ENCODE measurements at regions not wholly inside any gene's neighbourhood (a gene's known extent, or its start where the extent isn't known, plus 50 kb on each side); places are given as distances from the start of the nearest gene placed in this dataset.

GRCh38 chr2:201961401-201961800 lies 72.3 kb upstream of the FZD7 start:
- no peaks in the 10 kb centered on the region for H3K27me3 ChIP-seq (ENCODE audit: control insufficient read depth, insufficient read depth, low read length)
- TF ChIP-seq CTCF (IDR thresholded peaks at IDR 0.05; ENCODE audit: low read depth, low read length): no peak
- H3K4me3 ChIP-seq (ENCODE audit: low read depth, low read length): no peak overlapping the region
- H3K9me3 ChIP-seq (ENCODE audit: control insufficient read depth, insufficient read depth, low read length): no peaks in the 10 kb centered on the region
- no peak for DNase-seq (ENCODE audit: low read depth, low spot score)
- CTCF ChIA-PET: interaction anchor here (1.0 kb wide), 1 partner anchor 217 kb away, joined by 3 read pairs; no protein-coding TSS in a partner anchor
- POLR2A ChIA-PET: no interaction called here
- H3K27ac ChIP-seq (ENCODE audit: low read depth, low read length): no peak overlapping the region

- Histone ChIP-seq H3K27me3 (ENCODE audit: control insufficient read depth, insufficient read depth, low read length) (no peaks in the 10 kb centered on the region), H3K27ac (ENCODE audit: low read depth, low read length) (peak overlapping the region; percentile 21), H3K4me3 (ENCODE audit: low read depth, low read length) (no peak overlapping the region), H3K9me3 (ENCODE audit: control insufficient read depth, insufficient read depth, low read length) (no peaks in the 10 kb centered on the region)
- TF ChIP-seq CTCF (IDR thresholded peaks at IDR 0.05; ENCODE audit: low read depth, low read length): no peak
- ChIA-PET CTCF (no interaction called here), POLR2A (interaction anchor here (0.7 kb wide), 1 partner anchor 19 kb away, joined by 7 read pairs; no protein-coding TSS in a partner anchor)
- no peak for DNase-seq (ENCODE audit: low read depth, low spot score)
These were observed 70.7 kb upstream of the FZD7 start for GRCh38 chr2:201962774-201963562.

DNA sequence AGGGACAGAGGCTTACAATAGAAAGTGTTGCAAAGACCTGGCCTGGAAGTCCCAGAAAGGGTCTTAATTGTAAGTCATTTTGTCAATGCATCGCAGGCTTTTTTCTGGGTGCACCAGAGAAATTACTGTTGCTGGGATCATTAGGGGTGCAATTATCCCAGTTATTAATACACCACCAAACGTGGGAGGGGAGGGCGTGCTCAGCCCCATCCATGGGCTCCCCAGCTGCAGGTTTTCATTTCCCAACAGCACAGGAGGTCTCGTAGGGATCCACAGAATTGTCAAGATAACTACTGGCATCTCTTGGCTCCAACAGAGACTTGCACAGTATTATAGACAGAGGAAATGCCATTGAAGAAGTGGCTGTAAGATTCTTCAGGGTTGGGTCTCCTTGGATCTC lies 69.6 kb upstream of the FZD7 start:
- ChIA-PET POLR2A (no interaction called here), CTCF (no interaction called here)
- H3K4me3 ChIP-seq (ENCODE audit: low read depth, low read length): no peak overlapping the region
- no peaks in the 10 kb centered on the region for H3K27me3 ChIP-seq (ENCODE audit: control insufficient read depth, insufficient read depth, low read length)
- H3K9me3 ChIP-seq (ENCODE audit: control insufficient read depth, insufficient read depth, low read length): no peaks in the 10 kb centered on the region
- TF ChIP-seq CTCF (IDR thresholded peaks at IDR 0.05; ENCODE audit: low read depth, low read length): no peak
- no peak for DNase-seq (ENCODE audit: low read depth, low spot score)
- no peak overlapping the region for H3K27ac ChIP-seq (ENCODE audit: low read depth, low read length)

DNA sequence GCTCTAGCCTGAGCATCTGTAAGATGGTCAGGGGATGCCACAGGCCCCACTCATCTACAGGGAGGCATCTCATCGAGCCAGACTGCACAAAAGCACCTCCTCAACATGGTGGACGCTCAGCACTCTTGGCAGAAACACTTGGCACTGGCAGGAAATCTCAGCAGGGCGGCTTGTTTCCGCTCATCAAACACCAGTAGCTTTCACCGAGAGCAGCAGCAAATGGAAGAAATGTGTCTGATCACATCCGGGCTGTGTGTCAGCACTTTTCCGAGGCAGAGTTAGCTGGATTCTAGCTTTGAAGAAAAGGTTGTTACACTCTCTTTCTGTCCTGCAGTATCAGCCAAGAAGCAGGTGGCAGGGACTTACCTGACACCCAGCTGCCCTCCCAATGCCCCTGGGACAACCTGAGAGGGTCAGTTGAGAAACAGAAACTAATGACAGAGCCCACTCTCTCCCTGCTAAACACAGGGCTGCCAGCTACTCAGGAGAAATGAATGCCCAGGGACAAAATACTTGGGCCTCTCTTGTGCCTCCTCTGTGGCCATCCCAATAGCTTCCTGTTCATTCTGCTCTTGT lies 68.9 kb upstream of the FZD7 start:
- no peak for DNase-seq (ENCODE audit: low read depth, low spot score)
- ChIA-PET POLR2A (no interaction called here), CTCF (no interaction called here)
- TF ChIP-seq CTCF (IDR thresholded peaks at IDR 0.05; ENCODE audit: low read depth, low read length): no peak
- Histone ChIP-seq H3K9me3 (ENCODE audit: control insufficient read depth, insufficient read depth, low read length) (no peaks in the 10 kb centered on the region), H3K27me3 (ENCODE audit: control insufficient read depth, insufficient read depth, low read length) (no peaks in the 10 kb centered on the region), H3K27ac (ENCODE audit: low read depth, low read length) (no peak overlapping the region), H3K4me3 (ENCODE audit: low read depth, low read length) (no peak overlapping the region)

GRCh38 chr2:201965550-201965949 lies 68.1 kb upstream of the FZD7 start:
- no peak overlapping the region for H3K4me3 ChIP-seq (ENCODE audit: low read depth, low read length)
- CTCF ChIA-PET: interaction anchor here (0.6 to 1.1 kb wide), 3 partner anchors 17 to 269 kb away, joined by 3 to 4 read pairs (median 3); no protein-coding TSS in a partner anchor
- no peak for TF ChIP-seq CTCF (IDR thresholded peaks at IDR 0.05; ENCODE audit: low read depth, low read length)
- H3K27ac ChIP-seq (ENCODE audit: low read depth, low read length): no peak overlapping the region
- no peaks in the 10 kb centered on the region for H3K27me3 ChIP-seq (ENCODE audit: control insufficient read depth, insufficient read depth, low read length)
- POLR2A ChIA-PET: no interaction called here
- no peaks in the 10 kb centered on the region for H3K9me3 ChIP-seq (ENCODE audit: control insufficient read depth, insufficient read depth, low read length)
- no peak for DNase-seq (ENCODE audit: low read depth, low spot score)
